A549 (cell line): ENCODE measurements at regions not wholly inside any gene's neighbourhood (a gene's known extent, or its start where the extent isn't known, plus 50 kb on each side); places are given as distances from the start of the nearest gene placed in this dataset.
"Not testable (repeated sequence)": the region's sequence is repeated elsewhere in the genome, so short reads cannot be mapped to it uniquely, and the experiment has no call there.

Experiments used
- ATAC-seq, 2 experiments: fragments of 200-7000 bp in 1 of 2; fragments of >200 bp in 1 of 2; cut with Nextera tagmentation in 1 of 2; cut with Tn5 transposase in 1 of 2; 3 replicates each; pipeline versions ENCODE4 v1.8.0 to v1.9.1; 2018 to 2020; ENCODE audit warnings: mild to moderate bottlenecking in 1 of 2, moderate library complexity in 1 of 2
- CTCF ChIA-PET: fragments of 300-600 bp; sonication (Branson Sonifier 250); formaldehyde crosslinking; extraction: SDS; loops from one replicate; lab custom pipeline; 2021; ENCODE audit warnings: antibody characterized with exemption, inconsistent platforms; lab: Yijun Ruan, JAX
- POLR2A ChIA-PET: fragments of 350-600 bp; formaldehyde crosslinking; extraction: SDS; loops from one replicate; lab custom pipeline; 2021; ENCODE audit warnings: antibody characterized with exemption, inconsistent platforms; lab: Yijun Ruan, JAX
- DNase-seq, 2 experiments: peaks; one replicate each; pipeline versions ENCODE4 v3.0.0 to v3.0.0-alpha.2; 2011 to 2016; ENCODE audit warnings: low read depth in 1 of 2, low spot score in 1 of 2
- FAIRE-seq: peaks from 2 replicates; lab custom pipeline; 2011; peaks lifted over from hg19 to GRCh38; lab: Jason Lieb, UNC
- H3K27ac ChIP-seq, 2 experiments: fragments of >200 bp; sonication (Bioruptor Twin); formaldehyde crosslinking; 3 replicates each; pipeline ENCODE4 v1.5.1; 2016 to 2017
- H3K4me1 ChIP-seq: fragments of >200 bp; sonication (Bioruptor Twin); formaldehyde crosslinking; 3 replicates; pipeline ENCODE4 v1.6.1; 2016
- H3K4me2 ChIP-seq: fragments of >200 bp; sonication (Bioruptor Twin); formaldehyde crosslinking; 3 replicates; pipeline ENCODE4 v1.6.1; 2016
- H3K4me3 ChIP-seq: fragments of >200 bp; sonication (Bioruptor Twin); formaldehyde crosslinking; 3 replicates; pipeline ENCODE4 v1.5.1; 2016
- H3K9me3 ChIP-seq: fragments of >200 bp; sonication (Bioruptor Twin); formaldehyde crosslinking; 3 replicates; pipeline ENCODE4 v1.6.1; 2016
- CEBPB ChIP-seq, 2 experiments: fragments of >200 bp in 1 of 2; sonication (Bioruptor Twin) in 1 of 2; formaldehyde crosslinking in 1 of 2; IDR thresholded peaks; 2 replicates each; pipeline ENCODE4 v1.6.1; 2012 to 2016
- JUNB ChIP-seq: fragments of >200 bp; sonication (Bioruptor Twin); formaldehyde crosslinking; IDR thresholded peaks from 2 replicates; pipeline ENCODE4 v1.6.1; 2016
- MAFK ChIP-seq: fragments of 450-650 bp; IDR thresholded peaks from 2 replicates; pipeline ENCODE4 v1.6.1; 2014; ENCODE audit not compliant: partially characterized antibody
- MAX ChIP-seq: IDR thresholded peaks from 2 replicates; pipeline ENCODE4 v1.6.1; 2012
- NFE2L2 ChIP-seq: fragments of 150-350 bp; conservative IDR thresholded peaks from 2 replicates; pipeline ENCODE4 v1.6.1; 2014; ENCODE audit warnings: low read length
- WGBS: methylation state at CpG from one replicate; pipeline ENCODE4 v1.1.6; 2017; ENCODE audit errors: missing lambda C conversion rate; 5-methylcytosine and 5-hydroxymethylcytosine counted together

DNA sequence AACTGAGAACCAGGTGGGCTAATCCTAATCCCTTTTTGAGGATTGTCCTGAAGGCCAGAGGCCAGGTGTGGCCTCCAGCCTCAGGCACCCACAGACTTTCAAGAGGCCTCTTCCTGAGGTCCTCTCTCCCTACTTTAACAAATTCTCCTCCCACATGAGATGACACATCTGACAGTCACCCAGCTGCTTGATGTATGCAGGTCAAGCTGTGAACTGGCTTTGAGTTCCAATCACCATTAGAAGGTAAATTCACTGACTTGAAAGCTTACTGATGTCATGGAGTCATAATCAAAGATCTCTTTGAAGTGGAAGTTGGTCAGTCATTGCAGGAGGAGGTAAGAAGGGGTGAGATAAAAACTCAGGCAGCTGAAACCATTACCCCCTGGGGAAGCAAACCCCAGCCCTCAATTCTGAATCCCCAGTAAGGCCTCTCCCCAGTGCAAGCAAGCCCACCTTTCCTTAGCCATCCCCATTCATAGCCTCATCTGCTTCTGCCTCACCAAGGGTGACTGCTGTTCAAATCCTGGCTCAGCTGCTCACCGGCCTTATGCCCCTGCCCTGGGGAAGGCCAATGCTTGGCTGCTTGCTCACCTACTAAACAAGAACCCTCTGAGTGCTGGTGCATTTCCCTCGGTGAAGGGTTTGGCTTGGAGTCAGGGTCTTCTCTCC lies 196.3 kb downstream of the BCL2L11 start:
- H3K4me2 ChIP-seq, CTCF ChIA-PET, DNase-seq, H3K4me3 ChIP-seq, FAIRE-seq, H3K9me3 ChIP-seq, POLR2A ChIA-PET, ATAC-seq: not testable (repeated sequence)
- peak overlapping the region in 1 of 2 experiments; percentile 48; a peak in 1 of 6 replicates for H3K27ac ChIP-seq
- H3K4me1 ChIP-seq, result peaks cover 12% of the 10 kb centered on the region; the same call in 2 of the 3 replicates
- WGBS, result 100% methylated on average over 2 of the region's 2 CpGs

DNA sequence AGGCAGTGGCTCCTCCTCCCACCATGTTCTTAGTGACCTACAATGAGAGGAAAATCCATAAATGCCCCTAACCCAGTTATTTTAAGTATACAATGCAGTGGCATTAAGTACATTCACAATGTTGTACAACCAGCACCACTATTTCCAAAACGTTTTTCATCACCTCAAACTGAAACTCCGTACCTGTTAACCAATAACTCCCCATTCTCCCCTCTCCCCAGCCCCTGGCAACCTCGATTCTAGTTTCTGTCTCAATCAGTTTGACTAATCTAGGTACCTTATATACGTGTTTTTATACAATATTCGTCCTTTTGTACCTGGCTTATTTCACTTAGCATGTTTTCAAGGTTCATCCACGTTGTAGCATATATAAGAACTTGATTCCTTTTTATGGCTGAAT lies 198.8 kb downstream of the BCL2L11 start:
- H3K9me3 ChIP-seq, FAIRE-seq, ATAC-seq, H3K27ac ChIP-seq, H3K4me2 ChIP-seq, H3K4me3 ChIP-seq, POLR2A ChIA-PET, CTCF ChIA-PET, DNase-seq: not testable (repeated sequence)
- WGBS, result 72% methylated on average over 3 of the region's 6 CpGs
- H3K4me1 ChIP-seq, result peaks cover 12% of the 10 kb centered on the region; the same call in 2 of the 3 replicates

DNA sequence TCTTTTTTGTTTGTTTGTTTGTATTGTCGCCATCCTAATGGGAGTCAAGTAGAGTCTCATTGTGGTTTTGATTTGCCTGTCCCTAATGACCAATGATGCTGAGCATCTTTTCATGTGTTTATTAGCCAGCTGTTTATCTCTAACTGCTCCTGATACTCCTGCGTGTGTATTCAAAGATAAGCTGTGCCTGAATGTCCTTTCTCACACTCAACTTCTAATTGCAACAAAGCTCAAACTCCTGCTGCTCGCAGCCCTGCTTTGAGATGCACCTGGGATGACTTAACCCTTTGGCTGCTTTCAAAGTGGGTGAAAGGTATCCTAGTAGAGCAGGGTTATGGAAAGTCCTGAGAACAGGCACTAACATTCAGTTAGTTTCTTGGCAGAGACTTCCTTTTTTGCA lies 199.6 kb downstream of the BCL2L11 start:
- peak; percentile 23 for FAIRE-seq
- H3K4me3 ChIP-seq, H3K9me3 ChIP-seq, CTCF ChIA-PET, DNase-seq, H3K4me2 ChIP-seq, ATAC-seq, POLR2A ChIA-PET: not testable (repeated sequence)
- Histone ChIP-seq H3K4me1 (peaks cover 12% of the 10 kb centered on the region; the same call in 2 of the 3 replicates), H3K27ac (peak overlapping the region; percentile 68 to 76; a peak in 5 of 6 replicates)
- WGBS, result 90% methylated on average over 3 of the region's 3 CpGs

DNA sequence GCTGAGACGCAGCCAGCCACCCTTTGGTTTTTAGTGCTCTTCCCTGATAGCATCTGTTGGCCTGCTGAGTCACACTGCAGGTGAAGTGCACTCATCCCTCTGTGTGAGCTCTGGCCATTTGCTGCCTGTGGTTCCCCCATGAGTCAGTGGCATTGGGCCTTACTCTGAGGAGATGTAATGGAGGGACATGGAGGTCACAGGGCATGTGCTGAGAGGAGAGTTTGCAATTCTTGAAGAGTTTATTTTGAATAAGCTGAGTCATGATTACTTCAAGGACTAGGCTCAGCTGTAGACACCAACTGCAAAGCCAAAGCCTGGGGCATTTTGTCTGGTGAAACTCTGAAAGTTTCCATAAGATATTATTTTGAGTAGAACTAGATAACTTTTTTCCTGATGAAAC lies 200.3 kb downstream of the BCL2L11 start:
- CTCF ChIA-PET, H3K4me3 ChIP-seq, H3K9me3 ChIP-seq, POLR2A ChIA-PET, FAIRE-seq: not testable (repeated sequence)
- TF ChIP-seq NFE2L2 (peak; percentile 77), JUNB (peak; percentile 16; the same call in 1 of the 2 replicates), MAFK (peak; percentile 83), MAX (peak; percentile 23; the same call in 1 of the 2 replicates), CEBPB (IDR thresholded peaks at IDR 0.05) (0 out of 4 replicates have a peak, but pooled peaks of 1 of the 2 experiments have one; percentile 5)
- DNase-seq, result peak in 1 of 2 experiments; percentile 82
- Histone ChIP-seq H3K4me2 (peak overlapping the region; percentile 55; the same call in 2 of the 3 replicates), H3K4me1 (peaks cover 12% of the 10 kb centered on the region; the same call in 2 of the 3 replicates), H3K27ac (peak overlapping the region; percentile 61 to 74)
- WGBS, result no CpG with 5 or more reads among the region's 1 CpG
- peak; percentile 96 for ATAC-seq

GRCh38 chr2:111323384-111323783 lies 202.7 kb downstream of the BCL2L11 start:
- H3K9me3 ChIP-seq, H3K4me3 ChIP-seq, CTCF ChIA-PET, DNase-seq, POLR2A ChIA-PET, ATAC-seq, H3K4me2 ChIP-seq, FAIRE-seq: not testable (repeated sequence)
- H3K4me1 ChIP-seq, result peaks cover 12% of the 10 kb centered on the region; the same call in 2 of the 3 replicates
- H3K27ac ChIP-seq, result peak overlapping the region in 1 of 2 experiments; percentile 41; a peak in 1 of 6 replicates
- 78% methylated on average over 4 of the region's 5 CpGs for WGBS

- CTCF ChIA-PET, H3K4me2 ChIP-seq, H3K9me3 ChIP-seq, FAIRE-seq, H3K27ac ChIP-seq, DNase-seq, ATAC-seq, POLR2A ChIA-PET, H3K4me1 ChIP-seq, H3K4me3 ChIP-seq: not testable (repeated sequence)
- no CpG with 5 or more reads among the region's 4 CpGs for WGBS
Observed at GRCh38 chr2:111327726-111328125, 207.0 kb downstream of the BCL2L11 start.

DNA sequence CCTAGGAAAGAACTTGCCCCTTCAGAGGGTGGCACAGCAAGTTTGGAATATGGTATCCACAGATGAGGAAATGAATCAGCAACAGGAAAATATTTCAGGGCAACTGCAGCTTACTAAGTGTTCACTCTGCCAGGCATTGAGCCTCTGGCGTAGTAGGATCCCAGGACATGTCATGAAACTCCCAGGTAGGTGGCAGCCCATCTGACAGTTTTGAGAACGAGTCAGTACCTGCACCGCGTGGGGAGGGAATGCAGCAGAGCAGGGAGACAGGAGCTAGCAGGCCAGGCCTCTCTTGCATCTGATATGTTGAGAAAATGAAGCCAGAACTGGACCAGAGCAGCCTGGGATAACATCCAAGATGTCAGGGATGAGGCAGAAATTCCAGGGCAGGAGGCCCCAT lies 208.6 kb downstream of the BCL2L11 start:
- H3K27ac ChIP-seq, POLR2A ChIA-PET, H3K4me2 ChIP-seq, FAIRE-seq, H3K4me3 ChIP-seq, H3K4me1 ChIP-seq, CTCF ChIA-PET, ATAC-seq, H3K9me3 ChIP-seq, DNase-seq: not testable (repeated sequence)
- no CpG with 5 or more reads among the region's 4 CpGs for WGBS

DNA sequence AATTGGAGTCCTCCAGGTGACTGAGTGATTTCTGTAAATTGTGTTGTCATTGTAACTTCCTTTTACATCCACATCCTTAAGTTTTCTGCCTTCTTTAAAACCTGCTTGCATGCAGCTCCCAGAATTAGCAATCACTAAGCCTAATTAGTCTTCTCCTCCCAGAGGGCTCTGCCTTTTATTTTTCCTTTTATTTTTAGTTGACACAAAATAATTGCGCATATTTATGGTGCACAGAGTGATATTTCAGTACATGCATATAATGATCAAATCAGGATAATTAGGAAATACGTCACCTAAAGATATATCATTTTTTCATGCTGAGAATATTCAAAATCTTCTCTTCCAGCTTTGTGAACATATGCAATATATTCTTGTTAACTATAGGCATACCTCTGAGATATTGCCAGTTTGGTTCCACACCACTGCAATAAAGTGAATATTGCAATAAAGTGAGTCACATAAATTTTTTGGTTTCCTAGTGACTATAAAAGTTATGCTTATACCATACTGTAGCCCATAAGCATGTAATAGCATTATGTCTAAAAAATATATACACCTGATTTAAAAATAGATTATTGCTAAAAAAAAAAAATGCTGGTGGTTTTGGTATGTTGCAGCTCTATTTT lies 210.5 kb downstream of the BCL2L11 start:
- not testable (repeated sequence) for ATAC-seq

DNA sequence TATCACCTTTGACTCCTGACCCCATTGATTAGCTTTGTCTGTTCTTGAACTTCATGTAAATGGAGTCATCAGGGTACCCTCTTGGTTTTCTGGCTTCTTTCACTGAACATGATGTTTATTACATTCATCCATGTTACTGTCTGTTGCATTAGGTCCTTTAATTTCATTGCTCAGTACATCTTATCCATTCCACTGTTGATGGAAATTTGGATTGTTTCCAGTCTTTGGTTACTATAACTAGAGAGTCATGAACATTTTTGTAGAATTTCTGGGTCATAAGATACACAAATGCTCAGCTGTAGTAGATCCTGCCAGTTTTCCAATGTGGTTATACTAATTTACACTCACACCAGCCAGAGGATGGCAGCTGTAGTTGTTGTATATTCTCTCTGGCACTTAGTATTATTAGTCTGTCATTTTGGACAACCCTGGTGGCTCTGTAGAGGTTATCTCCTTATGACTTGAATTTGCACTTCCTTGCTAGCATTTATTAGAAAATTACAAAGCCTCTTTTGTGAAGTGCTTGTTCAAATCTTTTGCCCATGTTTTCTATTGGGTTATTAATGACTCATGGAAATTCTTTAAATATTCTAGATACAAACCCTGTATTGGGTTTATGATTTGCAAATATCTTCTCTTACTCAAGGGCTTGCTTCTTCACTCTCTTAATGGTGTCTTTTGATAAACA lies 214.7 kb downstream of the BCL2L11 start:
- FAIRE-seq, H3K4me1 ChIP-seq, H3K4me2 ChIP-seq, CTCF ChIA-PET, H3K4me3 ChIP-seq, H3K27ac ChIP-seq, DNase-seq, H3K9me3 ChIP-seq, POLR2A ChIA-PET: not testable (repeated sequence)
- ATAC-seq, result peak; percentile 19 to 66; a peak in 4 of 6 replicates

More for the DNA sequence above, 210.5 kb downstream of the BCL2L11 start:
- H3K27ac ChIP-seq, POLR2A ChIA-PET, DNase-seq, FAIRE-seq, CTCF ChIA-PET, H3K4me3 ChIP-seq, H3K9me3 ChIP-seq, H3K4me1 ChIP-seq, H3K4me2 ChIP-seq: not testable (repeated sequence)
- 100% methylated on average over 2 of the region's 2 CpGs for WGBS

GRCh38 chr2:111338474-111338873 lies 217.8 kb downstream of the BCL2L11 start:
- H3K9me3 ChIP-seq, H3K27ac ChIP-seq, CTCF ChIA-PET, H3K4me3 ChIP-seq, DNase-seq, POLR2A ChIA-PET, ATAC-seq, H3K4me1 ChIP-seq, FAIRE-seq, H3K4me2 ChIP-seq: not testable (repeated sequence)
- WGBS, result no CpG with 5 or more reads among the region's 2 CpGs
